HG03064 (cell line): ENCODE measurements at regions not wholly inside any gene's neighbourhood (a gene's known extent, or its start where the extent isn't known, plus 50 kb on each side); places are given as distances from the start of the nearest gene placed in this dataset.

Source experiments
- ATAC-seq: cut with Tn5 transposase; IDR thresholded peaks from one replicate; pipeline ENCODE4 v1.9.1; 2021; ENCODE audit warnings: low read depth; ENCODE audit not compliant: unreplicated experiment

DNA sequence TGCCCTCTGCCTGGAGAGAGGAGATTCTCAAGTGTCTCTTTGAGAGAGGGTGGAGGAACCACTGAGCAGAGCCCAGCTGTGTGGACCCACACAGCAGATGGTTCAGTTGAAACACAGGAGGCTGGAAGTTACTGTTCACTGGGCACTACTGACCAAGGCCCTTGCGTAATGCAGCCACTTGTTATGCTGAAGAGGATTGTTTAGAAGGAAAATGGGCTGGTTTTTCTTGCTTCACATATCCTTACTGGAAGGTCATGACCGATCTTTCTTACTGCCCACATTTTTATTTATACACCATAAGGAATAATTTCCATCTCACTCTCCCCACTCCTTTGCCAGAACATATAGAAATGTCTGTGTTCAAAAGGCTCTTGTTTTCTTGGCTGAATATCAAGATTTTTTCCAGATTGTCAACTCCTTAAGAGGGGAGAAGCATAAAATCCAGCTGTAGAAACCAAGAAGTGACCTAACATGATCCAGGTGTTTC, 375.1 kb upstream of the DDHD1 start:
- ATAC-seq, result no peak

DNA sequence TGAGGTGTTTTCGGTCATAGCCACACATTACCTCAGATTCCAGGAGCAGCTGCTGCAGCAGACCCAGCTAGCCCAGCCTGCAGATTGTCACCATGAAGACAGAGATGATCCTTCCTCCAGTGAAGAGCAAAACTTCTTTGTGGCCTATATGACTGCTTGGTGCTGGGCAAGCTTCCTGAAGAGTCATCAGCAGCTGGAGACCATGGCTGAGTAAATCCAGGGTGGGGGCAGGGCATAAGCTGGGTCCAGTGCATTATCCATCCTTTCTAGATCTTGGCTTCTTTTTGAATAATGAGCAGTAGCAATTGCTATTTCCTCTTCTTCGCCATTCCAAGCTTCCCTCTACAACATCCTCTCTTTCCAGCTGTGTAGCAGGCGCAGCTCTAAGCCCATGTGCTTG, 373.1 kb upstream of the DDHD1 start:
- no peak for ATAC-seq

DNA sequence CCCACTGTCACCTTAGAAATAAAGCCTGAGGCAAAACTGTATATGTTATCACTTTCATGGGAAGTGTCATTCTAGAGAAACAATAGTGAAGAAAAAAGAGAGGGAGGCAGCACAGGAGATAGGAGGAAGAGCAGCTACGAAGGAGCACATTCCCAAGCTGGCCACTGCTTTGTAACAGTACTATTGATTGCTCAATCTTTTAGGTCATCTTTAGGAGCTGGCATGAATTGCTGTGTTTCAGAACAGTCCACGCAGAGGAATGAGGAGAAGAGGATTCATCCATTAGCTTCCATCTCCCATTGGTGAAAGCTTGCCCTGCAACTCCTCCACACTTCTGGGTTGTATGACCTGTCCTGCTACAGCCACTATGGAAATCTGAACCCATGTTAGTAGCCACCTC, 372.5 kb upstream of the DDHD1 start:
- ATAC-seq, result no peak

DNA sequence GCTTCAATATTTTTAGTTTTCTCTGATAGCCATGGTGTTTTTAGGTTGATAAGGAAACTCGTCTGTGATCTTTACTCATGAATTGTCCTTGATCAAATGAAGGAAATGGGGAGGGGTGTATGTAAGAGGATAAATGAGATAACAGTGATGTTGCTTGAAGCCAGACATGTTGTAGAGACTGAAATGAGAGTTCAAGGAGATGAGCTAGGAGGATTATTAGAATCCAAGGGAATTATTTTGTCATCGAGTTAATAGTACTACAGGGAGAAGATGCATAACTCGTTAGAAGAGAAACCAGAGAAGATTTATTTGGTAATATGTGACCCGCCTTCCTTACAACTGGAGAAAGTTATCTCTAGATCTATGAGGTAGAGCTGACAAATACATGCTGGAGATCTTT, 371.3 kb upstream of the DDHD1 start:
- no peak for ATAC-seq

DNA sequence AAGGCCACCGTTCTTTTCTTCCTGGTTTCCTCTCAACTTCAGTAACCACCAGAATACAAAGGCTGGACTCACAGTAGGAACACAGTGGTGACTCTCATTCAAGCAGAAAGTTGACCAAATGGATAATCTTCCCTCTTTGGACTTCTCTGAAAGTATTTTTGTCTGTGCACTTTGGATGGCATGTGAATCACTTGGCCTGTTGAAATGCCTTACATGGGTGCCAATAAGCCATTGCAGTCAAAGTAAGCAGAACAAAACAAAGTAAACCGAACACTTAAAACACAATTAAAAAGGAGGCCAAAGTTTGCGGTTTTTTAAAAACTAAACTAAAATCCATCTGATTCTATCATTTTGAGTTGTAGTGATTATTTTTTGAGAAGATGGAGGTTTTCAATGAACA, 370.1 kb upstream of the DDHD1 start:
- ATAC-seq, result no peak

DNA sequence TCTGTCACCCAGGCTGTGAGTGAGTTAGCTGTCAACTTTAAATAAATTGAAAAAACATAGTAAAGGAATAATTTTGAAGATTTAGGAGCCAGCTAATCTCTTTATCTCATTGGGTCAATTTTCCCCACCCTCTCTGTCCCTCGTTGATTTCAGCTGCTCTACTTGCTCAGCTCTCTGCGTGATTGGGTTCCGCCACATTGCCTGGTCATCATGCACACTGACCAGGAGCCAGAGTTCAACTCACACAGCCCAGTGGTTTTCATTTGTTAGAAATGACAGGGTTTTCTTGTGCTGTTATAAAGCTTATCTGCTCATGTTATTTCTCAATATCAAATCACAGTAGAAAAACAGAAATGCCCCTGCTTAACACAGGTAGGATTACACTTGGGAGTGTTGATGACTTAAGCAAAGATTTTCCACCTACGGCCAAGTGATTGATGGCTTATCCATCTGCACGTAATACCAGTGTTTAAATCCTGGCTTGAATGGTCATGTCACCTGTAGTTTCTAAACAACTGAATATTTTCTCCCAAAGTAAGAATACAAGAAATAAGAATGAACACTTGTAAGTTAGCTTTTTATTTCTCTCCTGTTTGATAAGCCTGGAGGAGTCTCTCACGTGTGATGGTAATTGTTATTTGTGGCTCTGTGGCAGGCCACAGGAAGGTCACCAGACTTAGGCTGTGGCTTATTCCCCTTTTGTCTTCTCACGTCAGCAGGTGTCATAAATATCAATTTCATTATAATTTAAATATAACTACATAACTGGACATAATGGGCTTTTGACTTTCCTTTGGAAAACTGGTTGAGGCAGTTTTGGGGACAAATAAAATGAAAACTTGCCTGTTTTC, 367.2 kb upstream of the DDHD1 start:
- ATAC-seq, result no peak

DNA sequence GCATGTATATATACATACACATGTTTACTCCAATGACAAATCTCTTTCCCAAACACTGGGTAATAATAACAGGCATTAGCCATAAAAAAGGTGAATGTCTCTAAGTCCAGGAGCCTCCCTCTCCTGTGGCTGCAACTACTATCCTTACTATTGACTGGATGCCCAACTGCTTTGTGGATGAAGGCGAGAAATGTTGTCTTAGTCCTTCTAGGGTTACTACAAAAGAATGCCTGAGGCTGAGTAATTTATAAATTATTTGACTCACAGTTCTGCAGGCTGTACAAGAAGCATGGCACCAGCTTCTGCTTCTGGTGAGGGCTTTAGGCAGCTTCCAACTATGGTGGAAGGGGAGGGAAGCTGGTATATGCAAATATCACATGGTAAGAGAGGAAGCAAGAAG, 366.0 kb upstream of the DDHD1 start:
- no peak for ATAC-seq

DNA sequence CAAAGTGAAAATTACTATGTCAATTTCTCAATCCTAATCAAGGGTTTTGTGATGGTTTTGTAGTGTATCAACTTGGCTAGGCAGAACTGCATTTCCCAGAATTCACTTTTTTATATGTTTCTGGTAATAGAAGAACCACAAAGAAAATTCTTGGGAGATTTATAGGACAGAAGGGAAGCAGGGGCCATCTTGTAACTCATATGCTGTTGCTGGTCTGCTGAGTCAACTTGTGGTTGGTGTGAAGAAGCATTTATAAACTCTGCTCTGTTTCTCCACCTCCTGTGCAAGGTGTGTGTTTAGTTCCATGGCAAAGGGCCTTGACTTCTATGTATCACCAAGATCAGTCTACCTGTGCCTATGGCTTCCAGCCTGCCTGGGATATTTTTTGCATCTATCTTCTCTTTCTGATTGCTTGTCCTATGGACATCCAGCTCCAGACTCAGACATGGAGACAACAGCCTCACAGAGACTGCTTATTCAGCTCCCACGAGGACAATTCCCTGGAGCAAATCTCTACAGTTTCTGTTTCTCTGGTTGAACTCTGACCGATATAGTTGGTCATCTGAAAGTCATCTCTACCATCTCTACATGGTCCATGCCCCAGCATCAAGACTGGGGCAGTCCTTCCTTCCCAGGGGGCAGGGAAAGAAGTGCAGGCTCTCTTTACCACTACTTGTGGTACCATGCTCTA, 364.3 kb upstream of the DDHD1 start:
- no peak for ATAC-seq

DNA sequence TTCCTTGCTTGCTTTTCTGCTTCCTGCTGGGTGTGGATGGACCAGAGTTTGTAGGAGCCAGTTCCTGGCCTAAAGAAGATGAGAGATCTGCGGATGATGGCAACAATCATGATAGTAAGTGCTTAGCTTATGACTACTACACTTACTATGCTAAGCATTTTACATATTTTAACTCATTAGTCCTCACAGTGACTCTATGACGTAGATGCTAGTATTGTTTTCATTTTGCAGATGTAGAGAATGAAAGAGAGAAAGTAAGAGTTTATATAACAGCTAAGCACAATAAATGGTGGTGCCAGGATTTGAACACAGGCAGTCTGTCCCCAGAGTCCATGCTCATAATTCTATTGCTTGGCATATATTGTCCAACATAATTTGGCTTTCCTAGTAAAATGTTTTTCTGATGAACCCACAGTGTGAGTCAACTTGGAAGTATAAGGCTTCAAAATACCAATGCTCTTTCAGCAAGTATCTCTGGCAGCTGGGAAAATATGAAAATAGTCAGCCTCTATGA, 363.2 kb upstream of the DDHD1 start:
- no peak for ATAC-seq

DNA sequence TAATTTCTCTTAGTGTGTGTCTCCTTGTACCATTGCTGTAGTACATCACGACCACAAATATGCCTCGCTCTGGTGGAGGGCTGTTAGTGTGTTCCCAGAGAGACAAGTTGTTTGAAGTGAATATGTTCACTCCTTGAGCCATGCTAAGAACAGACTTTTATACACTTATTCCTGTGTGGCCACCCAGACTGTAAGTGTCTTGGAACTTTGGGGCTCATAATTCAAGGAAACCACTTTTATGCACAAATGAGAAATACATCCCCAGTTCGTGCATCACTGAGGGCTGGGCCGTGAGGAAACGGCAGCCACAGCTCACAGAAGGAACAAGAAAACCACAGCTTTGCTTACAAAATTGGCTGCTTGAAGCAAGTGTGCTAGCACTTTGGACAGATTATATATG, 362.2 kb upstream of the DDHD1 start:
- no peak for ATAC-seq

DNA sequence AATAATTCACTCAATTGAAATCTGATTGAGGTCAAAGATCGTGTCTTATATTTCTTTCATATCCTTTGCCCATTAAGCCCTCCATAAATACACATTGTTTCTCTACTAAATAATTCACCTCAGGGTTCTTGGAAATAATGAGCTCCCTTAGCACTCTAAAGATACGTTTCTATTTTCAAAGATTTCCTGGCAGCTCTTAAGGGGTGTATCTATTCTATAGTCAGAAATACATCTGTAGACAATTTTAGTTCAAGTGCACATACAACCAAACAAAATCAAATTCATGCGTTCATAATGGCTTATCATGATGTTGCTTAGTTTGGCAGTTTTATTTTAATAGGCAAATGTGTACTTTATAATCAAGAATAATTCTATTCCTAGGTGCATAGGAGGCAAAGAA, 361.1 kb upstream of the DDHD1 start:
- no peak for ATAC-seq

DNA sequence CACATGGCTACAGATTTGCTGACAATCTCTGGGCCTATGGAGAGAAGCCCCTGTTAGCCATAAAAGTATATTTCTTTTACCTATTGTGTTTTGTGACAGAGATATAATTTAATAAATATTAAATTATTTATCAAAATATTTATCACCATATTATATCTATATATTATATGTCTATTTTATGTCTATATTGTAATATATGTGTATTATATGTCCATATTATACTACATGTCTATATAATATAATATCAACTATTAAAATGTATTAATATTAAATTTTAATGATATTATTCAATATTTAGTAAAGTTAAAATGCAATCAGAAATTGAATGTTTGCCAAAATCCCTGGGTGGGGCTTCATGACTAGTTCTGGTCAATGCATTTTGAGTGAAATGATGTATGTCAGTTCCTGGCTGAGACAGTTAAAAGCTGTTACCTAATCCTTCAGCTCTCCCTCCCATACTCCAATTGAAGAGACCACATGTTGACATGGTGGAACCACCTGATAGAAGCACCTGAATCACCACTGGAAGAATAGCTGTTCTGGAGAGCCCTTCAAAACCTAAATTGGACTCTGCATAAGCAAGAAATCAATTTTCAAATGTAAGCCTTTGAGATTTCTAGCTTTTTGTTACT, 357.3 kb upstream of the DDHD1 start:
- no peak for ATAC-seq

DNA sequence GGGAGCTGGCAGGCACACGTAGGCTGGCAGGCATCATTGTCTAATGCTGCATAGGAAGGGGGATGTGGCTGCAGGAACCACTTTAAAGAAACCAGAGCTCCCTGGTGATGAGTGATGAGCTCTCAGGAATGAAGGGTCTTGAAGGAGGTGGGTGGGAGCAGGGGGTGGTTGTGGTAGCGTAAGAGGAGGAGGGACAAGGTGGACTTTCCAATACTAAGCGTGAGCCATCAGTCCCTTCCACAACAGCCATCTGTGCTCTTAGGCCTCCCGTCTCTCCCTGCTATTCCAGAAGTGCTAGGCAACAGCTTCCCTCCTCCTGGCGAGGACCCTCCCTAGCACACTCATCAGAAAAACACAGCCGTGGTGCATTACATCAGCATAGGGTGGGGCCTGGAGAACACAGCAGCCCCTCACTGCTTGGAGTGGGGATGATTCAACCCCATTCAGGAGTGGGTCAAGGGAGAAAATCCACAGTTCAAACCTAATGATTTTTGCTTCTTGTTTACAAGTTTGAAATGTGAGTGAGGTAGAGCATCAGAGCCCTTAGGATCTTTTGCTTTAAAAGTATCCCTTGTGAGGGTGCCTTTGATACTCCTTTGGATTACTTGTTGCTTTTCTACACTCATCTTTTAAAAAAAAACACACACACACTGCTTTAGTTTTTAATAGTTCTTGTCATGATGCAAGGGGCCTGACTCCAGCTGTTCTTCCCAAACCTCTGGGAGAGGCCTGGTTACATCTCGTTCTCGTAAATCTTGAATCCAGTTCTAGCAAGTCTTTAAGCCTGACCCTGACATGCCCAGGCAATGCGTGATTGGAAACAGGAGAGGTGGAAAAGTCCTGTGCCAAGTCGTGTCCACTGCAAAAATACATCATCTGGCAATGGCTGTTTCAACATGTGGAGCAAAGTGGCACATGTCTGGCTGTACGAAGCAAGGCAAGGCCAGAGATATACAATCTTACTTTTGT, 356.4 kb upstream of the DDHD1 start:
- no peak for ATAC-seq

DNA sequence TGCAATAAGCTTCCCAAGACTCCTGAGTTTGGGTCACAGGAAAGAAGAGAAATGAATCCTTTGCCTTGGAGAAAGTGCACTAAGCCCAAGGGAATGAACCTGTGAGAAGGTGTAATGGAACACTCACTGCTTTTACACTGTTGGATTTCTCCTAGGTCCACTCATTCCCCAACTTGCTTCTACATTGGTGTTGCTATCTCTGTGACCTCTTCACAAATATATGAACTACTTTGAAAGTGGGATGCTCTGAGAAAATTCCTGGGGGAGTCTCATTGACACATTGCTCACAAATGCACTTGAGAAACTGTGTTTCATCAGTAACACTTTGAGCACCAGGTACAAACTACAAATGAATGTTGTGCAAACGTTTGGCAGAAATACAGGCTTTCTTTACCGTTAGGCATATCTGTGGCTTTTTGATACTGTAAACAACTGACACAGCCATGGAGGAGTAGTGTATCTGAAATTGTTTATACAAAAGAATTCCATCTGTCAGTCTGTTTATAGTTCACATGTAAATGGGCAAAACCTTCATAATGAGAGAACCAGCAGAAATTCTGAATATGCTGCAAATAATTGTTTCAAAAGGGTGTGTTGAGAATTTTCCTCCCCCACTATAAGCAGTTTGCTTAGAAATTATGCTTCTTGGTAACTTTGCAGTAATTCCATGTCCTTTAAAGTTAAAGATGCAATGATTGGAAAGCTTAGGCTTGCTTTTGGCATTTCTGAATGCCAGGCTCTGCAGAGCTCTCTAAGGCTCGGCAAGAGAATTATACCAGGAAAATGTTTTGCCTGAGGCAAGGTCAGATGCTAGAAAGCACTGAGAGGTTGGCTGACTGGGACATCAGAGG, 348.5 kb upstream of the DDHD1 start:
- ATAC-seq, result no peak

DNA sequence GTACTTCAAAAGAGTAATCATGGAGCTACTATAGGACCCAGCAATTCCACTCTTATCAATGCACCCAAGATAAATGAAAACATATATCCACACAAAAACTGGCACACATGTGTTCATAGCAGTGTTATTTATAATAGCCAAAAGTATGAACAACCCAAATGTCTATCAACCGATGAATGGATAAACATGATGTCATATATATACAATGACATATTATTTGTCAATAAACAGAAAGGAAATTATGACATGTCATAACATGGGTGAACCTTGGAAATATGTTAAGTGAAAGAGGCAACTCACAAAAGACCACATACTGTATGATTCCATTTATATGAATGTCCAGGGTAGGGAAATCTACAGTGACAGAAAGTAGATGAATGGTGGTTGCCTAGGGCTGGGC, 347.1 kb upstream of the DDHD1 start:
- ATAC-seq, result no peak

DNA sequence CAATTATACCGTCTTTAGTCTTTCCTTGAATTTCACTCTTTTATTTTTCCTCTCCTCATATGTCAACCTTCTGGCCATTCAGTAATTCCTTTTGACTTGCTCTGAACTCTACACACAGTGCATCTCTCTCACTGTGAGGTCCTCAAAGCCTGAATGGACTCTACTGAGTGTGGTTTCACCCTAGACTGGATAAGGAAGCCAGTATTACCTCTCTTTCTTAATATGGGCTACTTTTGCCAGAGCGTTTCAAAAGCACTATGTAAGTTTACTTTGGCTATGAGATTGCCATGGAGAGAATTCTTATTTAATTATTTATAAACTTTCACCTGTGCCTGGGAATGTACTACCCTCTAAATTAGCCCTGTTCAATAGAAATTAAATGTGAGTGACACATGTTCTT, 343.5 kb upstream of the DDHD1 start:
- no peak for ATAC-seq

DNA sequence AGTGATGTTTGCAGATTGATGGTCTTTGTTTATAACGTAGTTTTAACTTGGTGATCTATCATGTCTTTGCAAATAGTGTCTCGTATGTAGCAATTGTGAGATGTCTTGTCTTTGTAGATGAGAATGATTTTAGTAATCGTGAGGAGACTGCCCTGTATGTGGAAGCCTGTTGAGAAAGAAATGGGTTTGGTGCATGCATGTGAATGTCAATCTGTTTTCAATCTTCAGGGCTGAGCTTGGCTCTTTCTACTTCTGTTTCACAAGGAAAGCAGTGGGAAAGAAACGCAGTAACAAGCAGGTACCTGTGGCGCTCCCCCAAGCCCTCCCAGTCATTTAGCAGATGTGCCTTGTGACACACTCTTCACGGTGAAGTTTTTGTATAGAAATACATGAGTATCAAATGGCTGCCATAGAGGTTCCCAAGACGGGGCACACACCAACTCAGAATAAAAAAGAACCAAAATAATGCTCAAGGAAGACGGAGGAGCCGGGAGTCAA, 342.8 kb upstream of the DDHD1 start:
- no peak for ATAC-seq

DNA sequence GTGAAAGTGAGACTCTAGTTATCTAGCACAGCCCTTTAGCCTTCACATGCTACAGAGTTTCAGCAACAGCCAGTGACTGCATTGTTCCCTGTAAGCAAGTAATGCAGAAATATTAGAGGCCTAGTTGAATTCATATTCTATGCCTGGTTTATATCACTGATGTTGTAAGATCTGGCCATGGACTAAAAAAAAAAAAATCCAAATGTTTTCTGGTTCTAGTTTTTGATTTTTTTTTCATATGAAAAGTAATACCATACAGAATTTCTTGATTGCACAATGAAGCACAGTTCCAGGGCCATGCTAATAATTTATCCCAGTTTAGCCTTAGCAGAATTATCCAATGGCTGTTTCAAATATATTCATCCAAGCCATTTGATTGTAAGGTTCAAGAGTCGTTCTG, 341.5 kb upstream of the DDHD1 start:
- ATAC-seq, result no peak

DNA sequence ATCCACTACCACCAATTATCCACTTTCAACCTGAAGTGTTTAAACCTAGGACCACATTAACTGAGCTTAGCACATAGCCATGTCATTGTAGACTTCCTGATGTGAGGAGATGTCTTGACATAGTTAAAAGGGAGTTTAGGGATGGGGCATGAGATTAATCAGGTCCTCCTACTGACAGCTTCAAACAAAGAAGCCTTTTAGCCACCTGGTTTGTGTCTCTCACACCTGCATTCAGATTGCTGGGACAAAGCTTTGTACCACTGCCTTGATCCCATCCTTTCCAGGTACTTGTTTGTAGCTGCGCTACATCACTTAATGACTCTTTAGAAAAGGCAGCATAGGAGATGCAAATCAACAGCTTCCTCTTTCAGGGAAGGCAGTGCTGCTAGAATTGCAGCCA, 340.7 kb upstream of the DDHD1 start:
- ATAC-seq, result no peak
